ENCODE measurements at regions not wholly inside any gene's neighbourhood (a gene's known extent, or its start where the extent isn't known, plus 50 kb on each side); places are given as distances from the start of the nearest gene placed in this dataset.

GRCh38 chr2:140076164-140076563 is 1296.0 kb upstream of the NXPH2 start:
- TF ChIP-seq SP1 (IDR thresholded peaks at IDR 0.05) (no peak), CTCF (IDR thresholded peaks at IDR 0.05; ENCODE audit: low read depth, low read length, missing input control) (no peak), EGR1 (IDR thresholded peaks at IDR 0.05; ENCODE audit: low read depth in 2 of 2) (no peak)

Measured in liver (tissue), 3 donors.